ENCODE measurements at regions not wholly inside any gene's neighbourhood (a gene's known extent, or its start where the extent isn't known, plus 50 kb on each side); places are given as distances from the start of the nearest gene placed in this dataset.

DNA sequence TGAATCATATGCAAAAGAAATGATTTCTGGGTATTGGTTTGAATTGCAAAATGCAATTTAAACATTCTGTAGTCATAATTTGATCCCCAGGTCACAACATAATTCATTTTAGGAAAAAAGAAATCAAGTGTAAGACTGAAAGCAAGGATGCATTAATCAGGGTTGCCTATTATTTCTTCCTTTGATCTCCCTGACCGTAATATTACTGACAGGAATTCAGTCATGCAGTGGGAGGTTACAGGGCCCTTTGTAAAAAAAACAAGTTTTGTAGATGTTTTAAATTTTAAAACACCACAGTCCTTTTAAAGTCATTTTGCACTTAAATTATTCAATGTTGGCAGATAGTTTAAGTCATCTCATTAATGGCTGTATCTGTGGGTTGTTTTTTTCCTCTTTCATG, 263.0 kb upstream of the NCAM2 start:
- DNase-seq (ENCODE audit: low read depth): no peak
- TF ChIP-seq, protein P1, sequence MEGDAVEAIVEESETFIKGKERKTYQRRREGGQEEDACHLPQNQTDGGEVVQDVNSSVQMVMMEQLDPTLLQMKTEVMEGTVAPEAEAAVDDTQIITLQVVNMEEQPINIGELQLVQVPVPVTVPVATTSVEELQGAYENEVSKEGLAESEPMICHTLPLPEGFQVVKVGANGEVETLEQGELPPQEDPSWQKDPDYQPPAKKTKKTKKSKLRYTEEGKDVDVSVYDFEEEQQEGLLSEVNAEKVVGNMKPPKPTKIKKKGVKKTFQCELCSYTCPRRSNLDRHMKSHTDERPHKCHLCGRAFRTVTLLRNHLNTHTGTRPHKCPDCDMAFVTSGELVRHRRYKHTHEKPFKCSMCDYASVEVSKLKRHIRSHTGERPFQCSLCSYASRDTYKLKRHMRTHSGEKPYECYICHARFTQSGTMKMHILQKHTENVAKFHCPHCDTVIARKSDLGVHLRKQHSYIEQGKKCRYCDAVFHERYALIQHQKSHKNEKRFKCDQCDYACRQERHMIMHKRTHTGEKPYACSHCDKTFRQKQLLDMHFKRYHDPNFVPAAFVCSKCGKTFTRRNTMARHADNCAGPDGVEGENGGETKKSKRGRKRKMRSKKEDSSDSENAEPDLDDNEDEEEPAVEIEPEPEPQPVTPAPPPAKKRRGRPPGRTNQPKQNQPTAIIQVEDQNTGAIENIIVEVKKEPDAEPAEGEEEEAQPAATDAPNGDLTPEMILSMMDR (conservative IDR thresholded peaks at IDR 0.05; ENCODE audit: low read depth, low read length): no peak
- no peak overlapping the region for H3K4me3 ChIP-seq (ENCODE audit: low read depth, low read length)

DNA sequence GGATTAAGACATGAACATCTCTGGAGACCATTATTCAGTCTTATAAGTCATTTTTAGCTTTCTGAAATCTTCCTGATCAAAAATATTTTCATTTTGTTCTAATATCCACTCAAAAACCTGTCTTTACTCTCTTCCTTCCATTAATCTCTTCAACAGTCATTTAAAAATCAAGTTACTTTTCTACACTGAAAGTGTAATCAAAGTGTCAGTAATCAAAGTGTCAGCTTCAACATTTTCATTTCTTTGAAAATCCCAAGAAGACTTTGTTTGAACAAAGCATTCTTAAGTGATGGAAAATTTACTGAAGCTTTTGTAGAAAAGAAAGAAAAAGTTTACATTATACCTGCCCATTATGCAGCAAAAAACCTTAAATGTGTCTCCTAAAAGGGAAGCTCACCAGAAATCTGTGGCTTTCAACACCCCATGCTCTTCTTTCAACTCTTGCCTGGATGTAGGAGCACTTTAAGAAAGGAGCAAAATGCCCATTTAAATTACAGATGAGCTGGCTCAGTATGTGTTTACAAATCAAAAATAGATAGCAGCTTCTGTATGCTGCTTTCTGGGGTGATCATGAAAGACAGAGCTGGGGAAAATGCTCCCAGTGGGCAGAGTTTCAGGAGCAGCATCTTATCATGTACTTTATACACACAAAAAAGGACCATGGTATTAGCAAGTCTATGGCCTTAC, 260.8 kb upstream of the NCAM2 start:
- DNase-seq (ENCODE audit: low read depth): no peak
- H3K4me3 ChIP-seq (ENCODE audit: low read depth, low read length): no peak overlapping the region
- TF ChIP-seq, protein P1 (conservative IDR thresholded peaks at IDR 0.05; ENCODE audit: low read depth, low read length): no peak

DNA sequence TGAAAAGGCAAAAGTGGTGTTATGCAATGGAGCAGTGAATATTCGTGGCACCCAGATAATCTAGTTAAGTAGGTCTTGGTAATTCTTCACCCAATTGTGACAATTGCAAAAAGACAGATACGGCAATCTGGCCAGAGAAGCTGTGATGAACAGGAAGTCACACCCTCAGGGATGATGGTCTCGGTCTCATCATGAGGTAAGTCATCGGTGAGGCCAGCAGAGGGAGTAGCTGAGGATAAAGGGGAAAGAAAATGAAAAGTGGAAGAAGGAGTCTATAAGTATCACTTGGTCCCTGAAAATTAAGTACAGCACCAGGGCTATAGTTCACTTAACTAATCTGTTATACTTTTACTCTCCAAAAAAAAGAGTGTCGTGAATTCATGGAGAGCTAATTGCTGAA, 258.8 kb upstream of the NCAM2 start:
- DNase-seq (ENCODE audit: low read depth): no peak
- TF ChIP-seq, protein P1 (conservative IDR thresholded peaks at IDR 0.05; ENCODE audit: low read depth, low read length): peak; percentile 46
- H3K4me3 ChIP-seq (ENCODE audit: low read depth, low read length): no peak overlapping the region

DNA sequence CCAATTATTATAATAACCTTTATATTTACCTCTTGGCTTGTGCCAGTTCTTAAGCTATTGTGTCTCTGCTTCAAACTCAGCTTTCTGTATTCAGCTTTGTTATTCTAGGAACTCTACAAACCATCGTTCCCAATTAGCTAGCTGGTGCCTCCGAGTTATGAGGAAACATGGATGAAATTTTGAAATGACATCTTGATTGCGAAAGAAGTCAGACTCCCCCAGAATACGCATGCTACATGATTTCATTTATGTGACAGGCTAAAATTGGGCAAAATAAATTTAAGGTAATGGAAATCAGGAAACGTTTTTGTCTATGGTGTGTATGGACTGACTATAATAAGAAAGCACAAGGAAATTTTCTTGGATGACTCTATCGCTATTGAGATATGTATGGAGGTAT, 256.8 kb upstream of the NCAM2 start:
- no peak for DNase-seq (ENCODE audit: low read depth)
- no peak overlapping the region for H3K4me3 ChIP-seq (ENCODE audit: low read depth, low read length)
- TF ChIP-seq, protein P1 (conservative IDR thresholded peaks at IDR 0.05; ENCODE audit: low read depth, low read length): no peak

DNA sequence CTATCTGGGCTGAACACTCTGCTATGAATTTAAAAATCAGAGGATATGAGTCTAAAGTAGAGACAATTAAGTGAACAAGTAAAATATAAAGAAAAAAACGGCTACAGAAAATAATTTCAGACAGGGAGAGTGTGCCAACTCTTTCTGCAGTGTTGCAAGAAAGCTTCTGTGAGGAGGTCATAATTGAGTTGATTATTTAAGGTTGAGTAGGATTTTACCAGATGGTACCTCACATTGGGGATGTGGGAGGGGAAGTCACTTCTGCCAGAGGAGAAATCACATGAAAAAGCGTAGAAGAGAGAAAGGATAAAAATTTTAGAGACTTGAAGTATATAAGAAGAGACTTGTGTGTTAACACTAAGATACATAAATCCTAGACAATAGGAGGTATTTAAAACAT, 238.0 kb upstream of the NCAM2 start:
- no peak for DNase-seq (ENCODE audit: low read depth)
- H3K4me3 ChIP-seq (ENCODE audit: low read depth, low read length): no peak overlapping the region
- TF ChIP-seq, protein P1 (conservative IDR thresholded peaks at IDR 0.05; ENCODE audit: low read depth, low read length): no peak

DNA sequence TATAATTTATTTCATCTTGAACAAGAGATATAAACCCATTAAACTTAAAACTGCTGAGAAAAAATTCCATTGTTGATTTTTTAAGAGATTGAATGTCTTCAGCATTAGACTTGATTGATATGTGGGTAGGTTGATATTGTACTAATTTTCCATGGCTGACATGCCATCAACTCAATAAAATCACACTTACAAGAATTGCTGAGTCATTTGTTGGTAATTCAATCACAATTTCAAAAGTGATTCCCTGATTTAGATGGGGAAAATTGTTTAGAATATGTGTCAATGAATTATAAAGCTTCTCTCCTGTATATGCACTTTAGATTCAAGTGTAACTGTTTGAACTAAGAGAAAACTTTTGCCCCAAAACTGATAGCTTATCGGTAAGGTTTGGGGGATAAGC, 223.5 kb upstream of the NCAM2 start:
- TF ChIP-seq, protein P1 (conservative IDR thresholded peaks at IDR 0.05; ENCODE audit: low read depth, low read length): no peak
- no peak overlapping the region for H3K4me3 ChIP-seq (ENCODE audit: low read depth, low read length)
- no peak for DNase-seq (ENCODE audit: low read depth)

DNA sequence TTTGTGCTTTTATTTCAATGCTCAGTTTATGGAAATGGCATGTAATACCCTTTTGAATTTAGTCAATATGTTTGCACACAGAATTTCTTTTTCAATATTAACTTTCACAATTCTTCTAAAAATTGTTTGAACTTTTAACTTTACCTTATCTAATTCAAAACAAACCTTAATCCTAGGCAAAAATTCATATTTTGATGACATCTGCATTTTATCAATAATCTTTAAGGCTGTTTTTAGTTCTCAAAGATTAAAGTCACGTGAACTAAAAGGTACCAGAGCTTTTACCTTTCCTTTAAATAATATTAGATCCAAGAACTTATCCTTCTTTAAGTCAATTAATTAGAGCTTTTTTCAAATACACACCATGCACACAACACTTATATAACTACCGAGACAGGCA, 218.9 kb upstream of the NCAM2 start:
- TF ChIP-seq, protein P1 (conservative IDR thresholded peaks at IDR 0.05; ENCODE audit: low read depth, low read length): no peak
- DNase-seq (ENCODE audit: low read depth): no peak
- H3K4me3 ChIP-seq (ENCODE audit: low read depth, low read length): no peak overlapping the region
